HL-60 (cell line): ENCODE measurements at regions not wholly inside any gene's neighbourhood (a gene's known extent, or its start where the extent isn't known, plus 50 kb on each side); places are given as distances from the start of the nearest gene placed in this dataset.

Experiments
- DNase-seq, 2 experiments: peaks; one replicate each; pipeline ENCODE4 v3.0.0-alpha.2; 2010 to 2020; ENCODE audit warnings: low read depth in 1 of 2, low spot score in 1 of 2
- H3K27ac ChIP-seq: fragments of 250-450 bp; sonication (Bioruptor Pico); replicated peaks from 2 replicates; pipeline ENCODE4 v1.5.1; 2020; ENCODE audit warnings: mild to moderate bottlenecking, moderate library complexity
- H3K27me3 ChIP-seq: fragments of 250-450 bp; sonication (Bioruptor Pico); 2 replicates; pipeline ENCODE4 v1.5.1; 2021; ENCODE audit warnings: mild to moderate bottlenecking, moderate library complexity; ENCODE audit not compliant: insufficient read depth, poor library complexity, severe bottlenecking
- H3K4me3 ChIP-seq: replicated peaks from 2 replicates; pipeline ENCODE4 v1.5.1; 2011; ENCODE audit warnings: mild to moderate bottlenecking, control low read depth, low read length; ENCODE audit not compliant: insufficient read depth
- CTCF ChIP-seq: IDR thresholded peaks from one replicate; pipeline ENCODE4 v1.5.1; 2011; ENCODE audit warnings: low read length, control low read depth, inconsistent platforms; ENCODE audit not compliant: insufficient read depth
- GABPA ChIP-seq: IDR thresholded peaks from 2 replicates; pipeline ENCODE4 v1.6.1; 2012; ENCODE audit warnings: low read depth
- POLR2AphosphoS5 ChIP-seq: IDR thresholded peaks from 2 replicates; pipeline ENCODE4 v1.6.1; 2012; ENCODE audit warnings: low read depth
- REST ChIP-seq: IDR thresholded peaks from 2 replicates; pipeline ENCODE4 v1.6.1; 2012; ENCODE audit warnings: low read depth; ENCODE audit not compliant: insufficient replicate concordance
- SPI1 ChIP-seq: IDR thresholded peaks from 2 replicates; pipeline ENCODE4 v1.6.1; 2012; ENCODE audit warnings: low read depth, mild to moderate bottlenecking, borderline replicate concordance

- no peak for DNase-seq
- no peak overlapping the region for H3K4me3 ChIP-seq
- TF ChIP-seq REST (no peak), GABPA (no peak), POLR2AphosphoS5 (no peak), CTCF (no peak), SPI1 (no peak)
- H3K27ac ChIP-seq = no peak overlapping the region
- no peaks in the 10 kb centered on the region for H3K27me3 ChIP-seq
Observed at GRCh38 chr16:80008857-80009256, 408.3 kb upstream of the MAF start.

GRCh38 chr16:80007231-80007630 lies 406.7 kb upstream of the MAF start:
- DNase-seq = no peak
- Histone ChIP-seq H3K4me3 (no peak overlapping the region), H3K27ac (no peak overlapping the region), H3K27me3 (no peaks in the 10 kb centered on the region)
- TF ChIP-seq CTCF (no peak), REST (no peak), GABPA (no peak)

- Histone ChIP-seq H3K4me3 (no peak overlapping the region), H3K27me3 (no peaks in the 10 kb centered on the region), H3K27ac (no peak overlapping the region)
- no peak for TF ChIP-seq REST
- TF ChIP-seq POLR2AphosphoS5 = no peak
- no peak for TF ChIP-seq GABPA
- no peak for TF ChIP-seq CTCF
- no peak for TF ChIP-seq SPI1
- DNase-seq = no peak
Observed at GRCh38 chr16:80006241-80007215, 406.0 kb upstream of the MAF start.
